Hepatocyte (in vitro differentiated cells): ENCODE measurements at regions not wholly inside any gene's neighbourhood (a gene's known extent, or its start where the extent isn't known, plus 50 kb on each side); places are given as distances from the start of the nearest gene placed in this dataset.

ENCODE experiments used
- DNase-seq: peaks from one replicate; pipeline ENCODE4 v3.0.0-alpha.2; 2016; ENCODE audit warnings: low spot score
- H2AFZ ChIP-seq: fragments of 200-600 bp; sonication (generic); 2 replicates; pipeline ENCODE4 v1.6.0; 2016; ENCODE audit warnings: antibody characterized with exemption, mild to moderate bottlenecking
- H3K27ac ChIP-seq: fragments of 200-600 bp; sonication (generic); 2 replicates; pipeline ENCODE4 v1.5.1; 2016; ENCODE audit warnings: mild to moderate bottlenecking
- H3K27me3 ChIP-seq: fragments of 200-600 bp; sonication (generic); 2 replicates; pipeline ENCODE4 v1.6.1; 2016
- H3K36me3 ChIP-seq: fragments of 200-600 bp; sonication (generic); replicated peaks from 2 replicates; pipeline ENCODE4 v1.5.1; 2016; ENCODE audit warnings: low read depth; ENCODE audit not compliant: insufficient read depth
- H3K4me1 ChIP-seq: fragments of 200-600 bp; sonication (generic); 2 replicates; pipeline ENCODE4 v1.5.1; 2016; ENCODE audit warnings: mild to moderate bottlenecking, moderate library complexity; ENCODE audit not compliant: insufficient read depth
- H3K4me2 ChIP-seq: fragments of 200-600 bp; sonication (generic); 2 replicates; pipeline ENCODE4 v1.6.0; 2016
- H3K4me3 ChIP-seq: fragments of 200-600 bp; sonication (generic); 2 replicates; pipeline ENCODE4 v1.5.1; 2016; ENCODE audit warnings: mild to moderate bottlenecking
- H3K79me2 ChIP-seq: fragments of 200-600 bp; sonication (generic); 2 replicates; pipeline ENCODE4 v1.6.0; 2017; ENCODE audit warnings: mild to moderate bottlenecking
- H3K9me2 ChIP-seq: fragments of 200-600 bp; sonication (generic); replicated peaks from 2 replicates; pipeline ENCODE4 v1.6.0; 2017; ENCODE audit warnings: mild to moderate bottlenecking; ENCODE audit not compliant: insufficient read depth
- H3K9me3 ChIP-seq: fragments of 200-600 bp; sonication (generic); 2 replicates; pipeline ENCODE4 v1.5.1; 2016; ENCODE audit warnings: low read depth, mild to moderate bottlenecking
- H4K20me1 ChIP-seq: fragments of 200-600 bp; sonication (generic); 2 replicates; pipeline ENCODE4 v1.6.0; 2016; ENCODE audit warnings: mild to moderate bottlenecking; ENCODE audit not compliant: insufficient read depth, poor library complexity, severe bottlenecking
- EZH2 ChIP-seq: fragments of 200-600 bp; sonication (generic); IDR thresholded peaks from 2 replicates; pipeline ENCODE4 v1.6.1; 2016; ENCODE audit warnings: antibody characterized with exemption, mild to moderate bottlenecking, borderline replicate concordance
- EZH2phosphoT487 ChIP-seq: fragments of 200-600 bp; sonication (generic); IDR thresholded peaks from one replicate; pipeline ENCODE4 v1.6.1; 2018; ENCODE audit warnings: antibody characterized with exemption, mild to moderate bottlenecking, low read depth, moderate library complexity; ENCODE audit not compliant: unreplicated experiment, severe bottlenecking
- WGBS: methylation state at CpG from one replicate; pipeline ENCODE4 v1.1.6; 2016; ENCODE audit warnings: low lambda C conversion rate; ENCODE audit errors: missing lambda C conversion rate; 5-methylcytosine and 5-hydroxymethylcytosine counted together
- TF ChIP-seq, protein P1 (sequence below): fragments of 200-600 bp; sonication (generic); IDR thresholded peaks from 2 replicates; pipeline ENCODE4 v1.5.1; 2016; ENCODE audit warnings: antibody characterized with exemption, mild to moderate bottlenecking; ENCODE audit not compliant: poor library complexity

- H2AFZ ChIP-seq = no peak overlapping the region
- no peak overlapping the region for H3K27ac ChIP-seq
- H3K79me2 ChIP-seq = no peaks in the 10 kb centered on the region
- 70% methylated on average over 3 of the region's 3 CpGs for WGBS
- no peaks in the 10 kb centered on the region for H4K20me1 ChIP-seq
- H3K4me3 ChIP-seq = no peak overlapping the region
- H3K27me3 ChIP-seq = no peaks in the 10 kb centered on the region
- H3K9me2 ChIP-seq = no peaks in the 10 kb centered on the region
- TF ChIP-seq, protein P1, sequence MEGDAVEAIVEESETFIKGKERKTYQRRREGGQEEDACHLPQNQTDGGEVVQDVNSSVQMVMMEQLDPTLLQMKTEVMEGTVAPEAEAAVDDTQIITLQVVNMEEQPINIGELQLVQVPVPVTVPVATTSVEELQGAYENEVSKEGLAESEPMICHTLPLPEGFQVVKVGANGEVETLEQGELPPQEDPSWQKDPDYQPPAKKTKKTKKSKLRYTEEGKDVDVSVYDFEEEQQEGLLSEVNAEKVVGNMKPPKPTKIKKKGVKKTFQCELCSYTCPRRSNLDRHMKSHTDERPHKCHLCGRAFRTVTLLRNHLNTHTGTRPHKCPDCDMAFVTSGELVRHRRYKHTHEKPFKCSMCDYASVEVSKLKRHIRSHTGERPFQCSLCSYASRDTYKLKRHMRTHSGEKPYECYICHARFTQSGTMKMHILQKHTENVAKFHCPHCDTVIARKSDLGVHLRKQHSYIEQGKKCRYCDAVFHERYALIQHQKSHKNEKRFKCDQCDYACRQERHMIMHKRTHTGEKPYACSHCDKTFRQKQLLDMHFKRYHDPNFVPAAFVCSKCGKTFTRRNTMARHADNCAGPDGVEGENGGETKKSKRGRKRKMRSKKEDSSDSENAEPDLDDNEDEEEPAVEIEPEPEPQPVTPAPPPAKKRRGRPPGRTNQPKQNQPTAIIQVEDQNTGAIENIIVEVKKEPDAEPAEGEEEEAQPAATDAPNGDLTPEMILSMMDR = no peak
- TF ChIP-seq EZH2phosphoT487 (no peak), EZH2 (no peak)
- H3K36me3 ChIP-seq = no peaks in the 10 kb centered on the region
- no peaks in the 10 kb centered on the region for H3K4me1 ChIP-seq
- DNase-seq = no peak
- no peak overlapping the region for H3K4me2 ChIP-seq
- H3K9me3 ChIP-seq = no peaks in the 10 kb centered on the region
Measured at GRCh38 chr10:21022821-21023220, 125.7 kb upstream of the NEBL start.

DNA sequence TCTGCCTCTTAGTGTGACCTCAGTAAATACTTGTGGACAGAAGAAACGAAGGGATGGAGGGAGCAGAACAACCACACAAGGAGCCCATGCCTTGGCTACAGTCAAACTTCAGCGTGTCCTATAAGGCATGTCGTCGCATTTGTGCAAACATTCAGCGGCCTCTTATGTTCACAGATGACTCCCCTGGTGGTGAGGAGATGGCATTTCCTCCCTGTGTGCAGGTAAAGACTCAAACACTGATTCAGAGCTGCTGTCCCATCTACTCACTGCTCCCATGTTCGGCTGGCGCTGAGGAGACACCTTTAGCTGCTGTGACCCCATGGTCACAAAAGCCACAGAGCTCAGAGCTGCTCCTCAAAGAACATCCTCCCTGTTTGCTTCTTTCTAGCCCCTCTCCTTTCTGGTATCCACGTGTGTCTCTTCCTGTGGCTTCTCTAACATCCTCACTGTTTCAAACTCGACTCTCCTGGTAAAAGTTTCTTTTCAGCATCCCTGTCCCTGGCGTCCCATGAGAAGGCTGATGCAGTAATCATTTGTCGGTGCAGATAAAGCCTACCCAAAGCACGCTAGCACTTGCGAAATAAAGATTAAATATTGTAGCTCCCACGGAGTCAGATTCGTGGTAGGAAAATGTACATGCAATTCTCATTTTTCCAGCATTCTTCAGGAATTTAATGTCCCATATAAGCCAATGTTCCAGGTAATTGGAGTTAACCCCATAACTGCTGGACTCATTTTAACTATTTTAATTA, 124.9 kb upstream of the NEBL start:
- Histone ChIP-seq H3K9me3 (no peaks in the 10 kb centered on the region), H3K4me2 (no peak overlapping the region), H3K27ac (no peak overlapping the region), H3K4me3 (no peak overlapping the region), H2AFZ (no peak overlapping the region), H3K36me3 (no peaks in the 10 kb centered on the region), H3K9me2 (no peaks in the 10 kb centered on the region), H4K20me1 (no peaks in the 10 kb centered on the region), H3K4me1 (no peaks in the 10 kb centered on the region), H3K79me2 (no peaks in the 10 kb centered on the region), H3K27me3 (no peaks in the 10 kb centered on the region)
- peak; percentile 16 for DNase-seq
- no peak for TF ChIP-seq EZH2
- TF ChIP-seq, protein P1 = peak; percentile 11
- WGBS = 68% methylated on average over 15 of the region's 15 CpGs

- Histone ChIP-seq H3K4me1 (no peaks in the 10 kb centered on the region), H3K27ac (no peak overlapping the region), H3K4me3 (no peak overlapping the region), H4K20me1 (no peaks in the 10 kb centered on the region), H3K79me2 (no peaks in the 10 kb centered on the region), H3K9me2 (no peaks in the 10 kb centered on the region), H3K27me3 (no peaks in the 10 kb centered on the region), H2AFZ (no peak overlapping the region), H3K4me2 (no peak overlapping the region), H3K9me3 (no peaks in the 10 kb centered on the region), H3K36me3 (no peaks in the 10 kb centered on the region)
- no peak for DNase-seq
- TF ChIP-seq, protein P1 = no peak
- 95% methylated on average over 6 of the region's 6 CpGs for WGBS
Measured at GRCh38 chr10:21021231-21021630, 124.1 kb upstream of the NEBL start.

DNA sequence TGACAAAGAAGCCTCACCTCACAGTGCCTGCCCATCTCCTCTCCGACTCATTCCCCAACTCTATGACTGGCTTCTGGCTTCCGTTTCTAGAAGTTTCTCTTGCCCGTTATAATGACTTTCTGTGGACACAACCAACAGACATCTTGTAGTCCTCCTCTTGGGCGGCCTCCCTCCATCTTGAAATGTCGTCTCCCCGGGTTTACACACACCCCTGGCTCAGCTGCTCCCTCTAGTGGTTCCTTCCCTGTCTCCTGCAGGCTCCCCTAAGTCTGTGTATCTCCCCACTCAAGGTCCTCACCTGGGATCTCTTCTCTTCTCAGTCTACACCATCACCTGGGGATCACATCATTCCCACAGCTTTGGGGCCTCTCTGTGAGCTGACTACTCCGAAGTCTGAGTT, 123.4 kb upstream of the NEBL start:
- TF ChIP-seq, protein P1 = no peak
- TF ChIP-seq EZH2 = no peak
- no peak for TF ChIP-seq EZH2phosphoT487
- Histone ChIP-seq H3K27me3 (no peaks in the 10 kb centered on the region), H3K79me2 (no peaks in the 10 kb centered on the region), H2AFZ (no peak overlapping the region), H3K4me3 (no peak overlapping the region), H3K9me2 (no peaks in the 10 kb centered on the region), H3K4me2 (no peak overlapping the region), H3K36me3 (no peaks in the 10 kb centered on the region), H3K27ac (no peak overlapping the region), H3K9me3 (no peaks in the 10 kb centered on the region), H4K20me1 (no peaks in the 10 kb centered on the region), H3K4me1 (no peaks in the 10 kb centered on the region)
- peak; percentile 19 for DNase-seq
- WGBS = 97% methylated on average over 7 of the region's 7 CpGs
